Tibial artery (tissue), 4 donors: ENCODE measurements at regions not wholly inside any gene's neighbourhood (a gene's known extent, or its start where the extent isn't known, plus 50 kb on each side); places are given as distances from the start of the nearest gene placed in this dataset.

Experiments used
- DNase-seq, 2 donors: peaks; one replicate each; pipeline ENCODE4 v3.0.0-alpha.2; 2019
- H3K27ac ChIP-seq, 2 donors: fragments of 200-600 bp; sonication (generic) in 1 of 2; 1 replicate in 1 of 2; 2 replicates in 1 of 2; pipeline ENCODE4 v1.5.1; 2018 to 2019; ENCODE audit warnings: mild to moderate bottlenecking in 1 of 2
- H3K27me3 ChIP-seq, 2 donors: fragments of 200-600 bp; sonication (generic) in 1 of 2; one replicate each; pipeline versions ENCODE4 v1.5.1 to v1.6.0; 2016 to 2019
- H3K36me3 ChIP-seq, 3 donors: fragments of 200-600 bp; sonication (generic) in 2 of 3; one replicate each; pipeline ENCODE4 v1.5.1; 2016 to 2019; ENCODE audit warnings: mild to moderate bottlenecking in 2 of 3
- H3K4me1 ChIP-seq, 4 donors: fragments of 200-600 bp; sonication (generic) in 2 of 4; 1 replicate in 3 of 4; 2 replicates in 1 of 4; pipeline ENCODE4 v1.5.1; 2016 to 2019
- H3K4me3 ChIP-seq, 2 donors: fragments of 200-600 bp; sonication (generic) in 1 of 2; 1 replicate in 1 of 2; 2 replicates in 1 of 2; pipeline ENCODE4 v1.5.1; 2018 to 2019; ENCODE audit warnings: mild to moderate bottlenecking in 2 of 2
- H3K9me3 ChIP-seq, 3 donors: fragments of 200-600 bp; sonication (generic) in 1 of 3; one replicate each; pipeline ENCODE4 v1.5.1; 2016 to 2019
- CTCF ChIP-seq, 2 experiments: fragments of 200-600 bp in 1 of 2; fragments of 450-650 bp in 1 of 2; IDR thresholded peaks; one replicate each; pipeline ENCODE4 v1.5.1; 2017 to 2019; ENCODE audit warnings: antibody characterized with exemption in 2 of 2, mild to moderate bottlenecking in 1 of 2, moderate library complexity in 1 of 2
- intact Hi-C: fragments of 100-400 bp; cut with DNase I; formaldehyde crosslinking; loops from one replicate; pipeline ENCODE4 v1.15.0; 2023; ENCODE audit warnings: low total_unique reads

- H3K4me3 ChIP-seq, result no peak overlapping the region
- peaks cover 0 to 7% of the 10 kb centered on the region in 2 donors for H3K27me3 ChIP-seq
- no peaks in the 10 kb centered on the region for H3K4me1 ChIP-seq
- DNase-seq, result no peak
- H3K9me3 ChIP-seq, result no peaks in the 10 kb centered on the region
- intact Hi-C loops, result no loop called here
- H3K27ac ChIP-seq, result no peak overlapping the region
- no peak for TF ChIP-seq CTCF (IDR thresholded peaks at IDR 0.05)
- no peaks in the 10 kb centered on the region for H3K36me3 ChIP-seq
Measured at GRCh38 chr1:43035821-43036741, 77.4 kb upstream of the SLC2A1 start.

GRCh38 chr1:43034778-43035177 lies 76.1 kb upstream of the SLC2A1 start:
- no peaks in the 10 kb centered on the region for H3K9me3 ChIP-seq
- H3K36me3 ChIP-seq, result no peaks in the 10 kb centered on the region
- peaks cover 0 to 7% of the 10 kb centered on the region in 2 donors for H3K27me3 ChIP-seq
- no peak for TF ChIP-seq CTCF (IDR thresholded peaks at IDR 0.05)
- H3K27ac ChIP-seq, result no peak overlapping the region
- no peaks in the 10 kb centered on the region for H3K4me1 ChIP-seq
- intact Hi-C loops, result no loop called here
- no peak overlapping the region for H3K4me3 ChIP-seq
- DNase-seq, result no peak

- H3K4me1 ChIP-seq, result no peaks in the 10 kb centered on the region
- H3K27me3 ChIP-seq, result peaks cover 0 to 6% of the 10 kb centered on the region in 2 donors
- no peaks in the 10 kb centered on the region for H3K36me3 ChIP-seq
- no peak overlapping the region for H3K4me3 ChIP-seq
- no peak for DNase-seq
- no peak for TF ChIP-seq CTCF (IDR thresholded peaks at IDR 0.05)
- no peaks in the 10 kb centered on the region for H3K9me3 ChIP-seq
- intact Hi-C loops, result no loop called here
- no peak overlapping the region for H3K27ac ChIP-seq
Measured at GRCh38 chr1:43034195-43034658, 75.6 kb upstream of the SLC2A1 start.

- H3K4me3 ChIP-seq, result no peak overlapping the region
- H3K27me3 ChIP-seq, result peaks cover 0 to 4% of the 10 kb centered on the region in 2 donors
- H3K36me3 ChIP-seq, result no peaks in the 10 kb centered on the region
- intact Hi-C loops, result no loop called here
- TF ChIP-seq CTCF (IDR thresholded peaks at IDR 0.05), result no peak
- H3K27ac ChIP-seq, result no peak overlapping the region
- DNase-seq, result no peak
- no peaks in the 10 kb centered on the region for H3K9me3 ChIP-seq
- no peaks in the 10 kb centered on the region for H3K4me1 ChIP-seq
Measured at GRCh38 chr1:43031316-43032203, 72.9 kb upstream of the SLC2A1 start.

- Histone ChIP-seq H3K9me3 (no peaks in the 10 kb centered on the region), H3K27me3 (peaks cover 0 to 4% of the 10 kb centered on the region in 2 donors), H3K4me1 (no peaks in the 10 kb centered on the region), H3K36me3 (no peaks in the 10 kb centered on the region), H3K27ac (no peak overlapping the region), H3K4me3 (no peak overlapping the region)
- intact Hi-C loops, result no loop called here
- DNase-seq, result no peak
- no peak for TF ChIP-seq CTCF (IDR thresholded peaks at IDR 0.05)
Measured at GRCh38 chr1:43024905-43025304, 66.2 kb upstream of the SLC2A1 start.
